Mesenchymal stem cell (in vitro differentiated cells and primary cell): ENCODE measurements at regions not wholly inside any gene's neighbourhood (a gene's known extent, or its start where the extent isn't known, plus 50 kb on each side); places are given as distances from the start of the nearest gene placed in this dataset.

Experiments used
- DNase-seq: peaks from one replicate; pipeline ENCODE4 v3.0.0-alpha.2; 2013
- H2AFZ ChIP-seq: one replicate; pipeline ENCODE4 v1.6.1; 2013; ENCODE audit warnings: low read depth, mild to moderate bottlenecking, control low read depth, inconsistent platforms, low read length, moderate library complexity
- H2AK5ac ChIP-seq: 2 replicates; pipeline ENCODE4 v1.6.1; 2013; ENCODE audit warnings: low read length, moderate library complexity, mild to moderate bottlenecking, inconsistent platforms; ENCODE audit not compliant: severe bottlenecking
- H2BK120ac ChIP-seq: one replicate; pipeline ENCODE4 v1.6.1; 2013; ENCODE audit warnings: low read depth, mild to moderate bottlenecking, inconsistent platforms, low read length, moderate library complexity
- H2BK12ac ChIP-seq, 2 experiments: one replicate each; pipeline ENCODE4 v1.6.1; 2013; ENCODE audit warnings: inconsistent platforms in 2 of 2, low read length in 2 of 2, mild to moderate bottlenecking in 2 of 2, moderate library complexity in 2 of 2, control low read depth in 1 of 2
- H2BK15ac ChIP-seq: one replicate; pipeline ENCODE4 v1.6.1; 2013; ENCODE audit warnings: mild to moderate bottlenecking, low read depth, inconsistent platforms; ENCODE audit not compliant: poor library complexity, severe bottlenecking
- H2BK5ac ChIP-seq: 2 replicates; pipeline ENCODE4 v1.6.1; 2013; ENCODE audit warnings: low read depth, mild to moderate bottlenecking, low read length, control low read depth, inconsistent platforms; ENCODE audit not compliant: poor library complexity, severe bottlenecking
- H3K14ac ChIP-seq, 2 experiments: one replicate each; pipeline ENCODE4 v1.6.1; 2013; ENCODE audit warnings: inconsistent platforms in 2 of 2, low read length in 2 of 2, control low read depth in 1 of 2, mild to moderate bottlenecking in 1 of 2, moderate library complexity in 1 of 2
- H3K18ac ChIP-seq, 2 experiments: one replicate each; pipeline ENCODE4 v1.6.1; 2013; ENCODE audit warnings: inconsistent platforms in 2 of 2, low read length in 2 of 2, control low read depth in 1 of 2, low read depth in 1 of 2, mild to moderate bottlenecking in 1 of 2
- H3K23ac ChIP-seq, 2 experiments: one replicate each; pipeline ENCODE4 v1.6.1; 2013; ENCODE audit warnings: inconsistent platforms in 2 of 2, low read length in 2 of 2, mild to moderate bottlenecking in 2 of 2, moderate library complexity in 2 of 2, control low read depth in 1 of 2
- H3K27ac ChIP-seq: 2 replicates; pipeline ENCODE4 v1.5.1; 2013; ENCODE audit warnings: mild to moderate bottlenecking, moderate library complexity, low read length, control low read depth, inconsistent platforms; ENCODE audit not compliant: poor library complexity, severe bottlenecking
- H3K27me3 ChIP-seq, 2 experiments: 2 replicates each; pipeline versions ENCODE4 v1.6.1 to v1.7.0; 2013; ENCODE audit warnings: low read length in 2 of 2, mild to moderate bottlenecking in 2 of 2, moderate library complexity in 2 of 2, control low read depth in 1 of 2, inconsistent platforms in 1 of 2; ENCODE audit not compliant: control insufficient read depth in 1 of 2, insufficient read depth in 1 of 2
- H3K36me3 ChIP-seq, 2 experiments: 2 replicates each; pipeline versions ENCODE4 v1.6.1 to v1.7.0; 2013; ENCODE audit warnings: low read length in 2 of 2, control low read depth in 1 of 2, inconsistent platforms in 1 of 2, low read depth in 1 of 2, mild to moderate bottlenecking in 1 of 2; ENCODE audit not compliant: insufficient read depth in 2 of 2, control insufficient read depth in 1 of 2
- H3K4ac ChIP-seq, 2 experiments: one replicate each; pipeline ENCODE4 v1.6.1; 2013; ENCODE audit warnings: inconsistent platforms in 2 of 2, low read length in 2 of 2, mild to moderate bottlenecking in 2 of 2, moderate library complexity in 2 of 2, control low read depth in 1 of 2, low read depth in 1 of 2
- H3K4me1 ChIP-seq: 2 replicates; pipeline ENCODE4 v1.6.1; 2013; ENCODE audit warnings: low read depth, low read length, control low read depth; ENCODE audit not compliant: control insufficient read depth, insufficient read depth
- H3K4me2 ChIP-seq: 2 replicates; pipeline ENCODE4 v1.6.1; 2013; ENCODE audit warnings: low read length, mild to moderate bottlenecking, inconsistent platforms; ENCODE audit not compliant: poor library complexity, severe bottlenecking
- H3K4me3 ChIP-seq, 2 experiments: 2 replicates each; pipeline versions ENCODE4 v1.5.1 to v1.7.0; 2013; ENCODE audit warnings: low read length in 2 of 2, mild to moderate bottlenecking in 2 of 2, control low read depth in 1 of 2, low read depth in 1 of 2; ENCODE audit not compliant: insufficient read depth in 1 of 2
- H3K79me1 ChIP-seq: replicated peaks from 2 replicates; pipeline ENCODE4 v1.6.1; 2013; ENCODE audit warnings: mild to moderate bottlenecking, control low read depth, low read length, inconsistent platforms; ENCODE audit not compliant: poor library complexity, severe bottlenecking
- H3K9ac ChIP-seq: 2 replicates; pipeline ENCODE4 v1.7.0; 2013; ENCODE audit warnings: mild to moderate bottlenecking, low read length, moderate library complexity
- H3K9me3 ChIP-seq: 2 replicates; pipeline ENCODE4 v1.7.0; 2013; ENCODE audit warnings: mild to moderate bottlenecking, low read length; ENCODE audit not compliant: control insufficient read depth
- H4K8ac ChIP-seq: one replicate; pipeline ENCODE4 v1.6.1; 2013; ENCODE audit warnings: inconsistent platforms, mild to moderate bottlenecking, low read length, moderate library complexity
- H4K91ac ChIP-seq: one replicate; pipeline ENCODE4 v1.6.1; 2013; ENCODE audit warnings: mild to moderate bottlenecking, low read length, inconsistent platforms
- WGBS: methylation state at CpG from one replicate; pipeline ENCODE4 v1.1.7; 2013; ENCODE audit warnings: mixed read lengths; 5-methylcytosine and 5-hydroxymethylcytosine counted together

DNA sequence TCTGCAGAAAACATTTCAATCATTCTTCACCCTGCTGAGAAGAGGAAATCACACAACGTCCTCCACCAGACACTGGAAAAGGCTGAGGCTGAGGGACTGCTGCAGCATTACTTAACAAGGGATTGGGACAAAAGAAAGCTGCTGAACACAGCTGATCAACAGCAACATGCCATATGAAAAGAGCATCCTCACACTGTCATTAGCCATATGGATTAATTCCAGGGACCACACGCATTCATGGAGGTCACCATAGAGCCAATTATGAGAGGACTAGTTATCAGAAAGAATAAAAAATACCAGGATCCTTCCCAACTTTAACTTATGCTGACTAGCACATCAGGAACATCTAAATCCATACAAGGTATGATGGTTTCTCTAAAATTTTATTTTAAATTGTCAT, 825.0 kb downstream of the NLGN4Y start:
- no peak for DNase-seq
- H3K18ac ChIP-seq: no peak overlapping the region
- H3K36me3 ChIP-seq: no peaks in the 10 kb centered on the region
- no peak overlapping the region for H3K4ac ChIP-seq
- H3K4me2 ChIP-seq: no peak overlapping the region
- no peak overlapping the region for H3K23ac ChIP-seq
- H3K9ac ChIP-seq: no peak overlapping the region
- H4K91ac ChIP-seq: no peak overlapping the region
- H3K4me3 ChIP-seq: no peak overlapping the region
- no peaks in the 10 kb centered on the region for H3K27me3 ChIP-seq
- no peak overlapping the region for H2AK5ac ChIP-seq
- no peaks in the 10 kb centered on the region for H3K4me1 ChIP-seq
- no peak overlapping the region for H3K27ac ChIP-seq
- no peak overlapping the region for H2AFZ ChIP-seq
- H2BK120ac ChIP-seq: no peak overlapping the region
- no peak overlapping the region for H2BK5ac ChIP-seq
- no peak overlapping the region for H2BK12ac ChIP-seq
- H2BK15ac ChIP-seq: no peak overlapping the region
- H3K14ac ChIP-seq: no peak overlapping the region
- no peaks in the 10 kb centered on the region for H3K9me3 ChIP-seq
- H4K8ac ChIP-seq: no peak overlapping the region
- no peaks in the 10 kb centered on the region for H3K79me1 ChIP-seq
- 9% methylated on average over 1 of the region's 2 CpGs for WGBS

DNA sequence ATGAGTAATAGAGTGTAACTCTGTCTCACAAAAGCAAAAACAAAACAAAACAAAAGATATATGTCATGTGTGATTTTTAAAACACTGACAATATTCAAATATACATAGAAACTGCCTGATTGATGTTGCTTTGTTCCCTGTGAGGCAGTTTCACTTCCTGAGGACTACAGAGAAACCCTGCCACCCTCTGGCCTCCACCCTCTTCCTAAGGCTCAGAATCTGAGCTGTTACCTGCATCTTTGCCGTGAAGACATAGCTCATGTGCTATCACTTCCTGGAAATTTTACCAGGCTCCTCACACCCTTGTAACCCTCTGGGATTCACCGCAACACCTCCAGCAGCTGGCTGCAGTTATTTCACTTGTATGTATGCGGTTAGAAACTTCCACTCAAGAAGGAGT, 831.0 kb downstream of the NLGN4Y start:
- no peak overlapping the region for H3K27ac ChIP-seq
- H3K18ac ChIP-seq: no peak overlapping the region
- H3K4me2 ChIP-seq: no peak overlapping the region
- no peaks in the 10 kb centered on the region for H3K79me1 ChIP-seq
- no peaks in the 10 kb centered on the region for H3K4me1 ChIP-seq
- no peaks in the 10 kb centered on the region for H3K27me3 ChIP-seq
- no peak overlapping the region for H2BK12ac ChIP-seq
- H3K9ac ChIP-seq: no peak overlapping the region
- DNase-seq: no peak
- H3K9me3 ChIP-seq: no peaks in the 10 kb centered on the region
- no peak overlapping the region for H3K4ac ChIP-seq
- 79% methylated on average over 3 of the region's 3 CpGs for WGBS
- no peak overlapping the region for H4K8ac ChIP-seq
- H3K14ac ChIP-seq: no peak overlapping the region
- no peaks in the 10 kb centered on the region for H3K36me3 ChIP-seq
- H2BK120ac ChIP-seq: no peak overlapping the region
- H2BK5ac ChIP-seq: no peak overlapping the region
- H4K91ac ChIP-seq: no peak overlapping the region
- H2BK15ac ChIP-seq: no peak overlapping the region
- H3K4me3 ChIP-seq: no peak overlapping the region
- H2AK5ac ChIP-seq: no peak overlapping the region
- H3K23ac ChIP-seq: no peak overlapping the region
- H2AFZ ChIP-seq: no peak overlapping the region

DNA sequence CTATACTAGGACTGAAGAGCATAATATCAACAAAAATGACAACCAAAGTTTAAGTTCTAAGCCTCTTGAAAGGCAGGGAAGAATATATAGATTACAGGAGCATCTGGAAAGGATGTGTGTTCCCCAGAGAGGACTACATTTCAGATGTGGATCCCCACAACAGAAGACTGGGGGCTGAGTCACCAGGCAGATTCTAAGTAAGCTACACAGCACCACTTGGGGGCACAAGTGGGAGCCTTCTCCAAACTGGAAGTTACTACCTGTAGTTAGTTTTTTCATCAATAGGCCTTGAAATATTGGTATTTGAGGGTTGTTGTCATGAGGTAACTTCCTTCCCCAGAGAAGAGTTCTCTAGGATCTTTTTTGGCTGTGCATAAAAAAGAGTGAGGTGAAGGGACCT, 836.1 kb downstream of the NLGN4Y start:
- no peak overlapping the region for H3K4ac ChIP-seq
- DNase-seq: no peak
- no peak overlapping the region for H4K8ac ChIP-seq
- no peak overlapping the region for H3K4me3 ChIP-seq
- no peak overlapping the region for H2AFZ ChIP-seq
- no peak overlapping the region for H2BK15ac ChIP-seq
- no peak overlapping the region for H3K4me2 ChIP-seq
- H3K27ac ChIP-seq: no peak overlapping the region
- no peak overlapping the region for H2BK12ac ChIP-seq
- no peak overlapping the region for H3K9ac ChIP-seq
- H2BK5ac ChIP-seq: no peak overlapping the region
- H2AK5ac ChIP-seq: no peak overlapping the region
- no peaks in the 10 kb centered on the region for H3K9me3 ChIP-seq
- no peak overlapping the region for H3K23ac ChIP-seq
- no peak overlapping the region for H3K18ac ChIP-seq
- H2BK120ac ChIP-seq: no peak overlapping the region
- H3K27me3 ChIP-seq: no peaks in the 10 kb centered on the region
- H3K36me3 ChIP-seq: no peaks in the 10 kb centered on the region
- H3K79me1 ChIP-seq: no peaks in the 10 kb centered on the region
- H3K4me1 ChIP-seq: no peaks in the 10 kb centered on the region
- no peak overlapping the region for H3K14ac ChIP-seq
- no peak overlapping the region for H4K91ac ChIP-seq

- no peak overlapping the region for H3K14ac ChIP-seq
- H3K4me2 ChIP-seq: no peak overlapping the region
- H3K18ac ChIP-seq: peak overlapping the region in 1 of 2 experiments; percentile 34
- H3K27me3 ChIP-seq: no peaks in the 10 kb centered on the region
- no peak overlapping the region for H4K8ac ChIP-seq
- no peaks in the 10 kb centered on the region for H3K79me1 ChIP-seq
- H3K23ac ChIP-seq: no peak overlapping the region
- no peak overlapping the region for H3K4ac ChIP-seq
- H2AFZ ChIP-seq: no peak overlapping the region
- no peaks in the 10 kb centered on the region for H3K4me1 ChIP-seq
- H3K9ac ChIP-seq: no peak overlapping the region
- no peak overlapping the region for H2BK120ac ChIP-seq
- H3K27ac ChIP-seq: no peak overlapping the region
- no peak overlapping the region for H4K91ac ChIP-seq
- no peak overlapping the region for H2BK5ac ChIP-seq
- H3K9me3 ChIP-seq: no peaks in the 10 kb centered on the region
- no peaks in the 10 kb centered on the region for H3K36me3 ChIP-seq
- DNase-seq: no peak
- no peak overlapping the region for H2BK12ac ChIP-seq
- no peak overlapping the region for H2AK5ac ChIP-seq
- H2BK15ac ChIP-seq: no peak overlapping the region
- H3K4me3 ChIP-seq: no peak overlapping the region
- WGBS: 90% methylated on average over 2 of the region's 4 CpGs
Measured at GRCh38 chrY:15364996-15365395, 840.7 kb downstream of the NLGN4Y start.
